ENCODE measurements at regions not wholly inside any gene's neighbourhood (a gene's known extent, or its start where the extent isn't known, plus 50 kb on each side); places are given as distances from the start of the nearest gene placed in this dataset.

DNA sequence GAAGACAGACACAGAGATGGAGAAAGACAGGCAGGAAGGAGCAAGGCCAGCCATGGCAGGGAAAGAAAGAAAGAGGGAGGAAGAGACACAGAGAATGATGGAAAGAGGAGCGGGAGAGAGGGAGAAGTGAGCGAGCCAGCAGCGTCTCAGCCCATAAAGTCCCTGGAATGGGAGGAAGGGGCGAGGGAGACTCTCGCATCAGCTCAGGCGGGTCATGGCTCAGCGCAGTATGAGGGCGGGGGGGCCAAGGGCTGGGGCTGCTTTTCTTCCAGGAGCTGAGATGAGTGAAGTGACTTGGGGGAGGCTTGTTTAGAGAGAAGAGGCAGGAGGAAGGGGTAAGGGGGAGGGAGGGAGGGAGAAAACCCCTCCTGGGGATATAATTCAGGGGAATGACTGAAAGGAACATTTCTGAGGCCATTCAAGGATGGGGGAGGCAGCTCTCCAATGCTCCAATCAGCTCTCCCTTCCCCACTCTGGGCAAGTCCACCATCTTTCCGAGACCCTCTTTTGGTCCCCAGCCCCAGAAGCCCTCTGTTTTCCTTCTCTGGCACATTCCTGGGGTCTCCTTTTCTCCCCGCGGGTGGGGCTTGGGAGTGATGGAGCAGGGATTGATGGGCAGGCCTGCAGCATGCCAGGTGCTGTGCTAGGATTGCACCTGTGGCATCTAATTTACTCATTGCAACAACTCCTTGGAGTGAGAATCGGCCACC lies 87.9 kb downstream of the HIF1AN start:
- TF ChIP-seq, protein P1, sequence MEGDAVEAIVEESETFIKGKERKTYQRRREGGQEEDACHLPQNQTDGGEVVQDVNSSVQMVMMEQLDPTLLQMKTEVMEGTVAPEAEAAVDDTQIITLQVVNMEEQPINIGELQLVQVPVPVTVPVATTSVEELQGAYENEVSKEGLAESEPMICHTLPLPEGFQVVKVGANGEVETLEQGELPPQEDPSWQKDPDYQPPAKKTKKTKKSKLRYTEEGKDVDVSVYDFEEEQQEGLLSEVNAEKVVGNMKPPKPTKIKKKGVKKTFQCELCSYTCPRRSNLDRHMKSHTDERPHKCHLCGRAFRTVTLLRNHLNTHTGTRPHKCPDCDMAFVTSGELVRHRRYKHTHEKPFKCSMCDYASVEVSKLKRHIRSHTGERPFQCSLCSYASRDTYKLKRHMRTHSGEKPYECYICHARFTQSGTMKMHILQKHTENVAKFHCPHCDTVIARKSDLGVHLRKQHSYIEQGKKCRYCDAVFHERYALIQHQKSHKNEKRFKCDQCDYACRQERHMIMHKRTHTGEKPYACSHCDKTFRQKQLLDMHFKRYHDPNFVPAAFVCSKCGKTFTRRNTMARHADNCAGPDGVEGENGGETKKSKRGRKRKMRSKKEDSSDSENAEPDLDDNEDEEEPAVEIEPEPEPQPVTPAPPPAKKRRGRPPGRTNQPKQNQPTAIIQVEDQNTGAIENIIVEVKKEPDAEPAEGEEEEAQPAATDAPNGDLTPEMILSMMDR (IDR thresholded peaks at IDR 0.05): no peak
- no peak for TF ChIP-seq EP300 (IDR thresholded peaks at IDR 0.05)
- no peak for TF ChIP-seq POLR2A (IDR thresholded peaks at IDR 0.05)
- no peak for TF ChIP-seq POLR2AphosphoS5 (IDR thresholded peaks at IDR 0.05)
